Kidney (tissue), 13 donors: ENCODE measurements at regions not wholly inside any gene's neighbourhood (a gene's known extent, or its start where the extent isn't known, plus 50 kb on each side); places are given as distances from the start of the nearest gene placed in this dataset.

Source experiments
- DNase-seq, 5 donors: peaks; one replicate each; pipeline ENCODE4 v3.0.0-alpha.2; 2013 to 2020
- FAIRE-seq: peaks from 2 replicates; lab custom pipeline; 2012; peaks lifted over from hg19 to GRCh38; lab: Jason Lieb, UNC
- H3K27ac ChIP-seq, 2 donors: one replicate each; pipeline ENCODE4 v1.7.0; 2013; ENCODE audit warnings: low read depth in 2 of 2, low read length in 2 of 2, inconsistent platforms in 1 of 2
- H3K27me3 ChIP-seq: one replicate; pipeline ENCODE4 v1.7.1; 2013; ENCODE audit warnings: low read length, inconsistent platforms; ENCODE audit not compliant: control insufficient read depth, insufficient read depth
- H3K36me3 ChIP-seq, 3 donors: one replicate each; pipeline versions ENCODE4 v1.7.0 to v1.7.1; 2013; ENCODE audit warnings: low read length in 3 of 3, control low read depth in 1 of 3, inconsistent platforms in 1 of 3; ENCODE audit not compliant: insufficient read depth in 3 of 3, control insufficient read depth in 2 of 3
- H3K4me1 ChIP-seq, 3 donors: one replicate each; pipeline versions ENCODE4 v1.7.0 to v1.7.1; 2013; ENCODE audit warnings: low read length in 3 of 3, inconsistent platforms in 1 of 3, low read depth in 1 of 3; ENCODE audit not compliant: control insufficient read depth in 2 of 3, insufficient read depth in 2 of 3
- H3K4me3 ChIP-seq, 3 donors: one replicate each; pipeline versions ENCODE4 v1.7.0 to v1.8.1; 2013; ENCODE audit warnings: low read length in 3 of 3, control low read depth in 1 of 3, inconsistent platforms in 1 of 3
- H3K9ac ChIP-seq, 3 donors: one replicate each; pipeline versions ENCODE4 v1.7.0 to v1.7.1; 2013; ENCODE audit warnings: low read length in 3 of 3, control low read depth in 1 of 3, inconsistent platforms in 1 of 3
- H3K9me3 ChIP-seq, 3 donors: one replicate each; pipeline versions ENCODE4 v1.7.0 to v1.7.1; 2013; ENCODE audit warnings: low read length in 3 of 3, control low read depth in 1 of 3, inconsistent platforms in 1 of 3; ENCODE audit not compliant: control insufficient read depth in 2 of 3, insufficient read depth in 1 of 3
- CTCF ChIP-seq: IDR thresholded peaks from 3 replicates; pipeline ENCODE4 v1.5.1; 2012; ENCODE audit warnings: mild to moderate bottlenecking, moderate library complexity, borderline replicate concordance; ENCODE audit not compliant: insufficient read depth; ENCODE audit errors: extremely low read depth
- intact Hi-C: fragments of 100-400 bp; cut with DNase I; formaldehyde crosslinking; loops from one replicate; pipeline ENCODE4 v1.11.1; 2022
- donor health status: control.
- donor health status: control.
- donor health status: control.
- donor health status: control.
- donor health status: control.
- donor health status: DM: yes; HTN: yes; CAD: no.
- donor health status: Normal renal cell carcinoma (clear cell type).

- intact Hi-C loops = no loop called here
- H3K27ac ChIP-seq = no peak overlapping the region
- H3K9me3 ChIP-seq = no peaks in the 10 kb centered on the region
- no peak overlapping the region for H3K4me3 ChIP-seq
- H3K27me3 ChIP-seq = no peaks in the 10 kb centered on the region
- DNase-seq (no peak), FAIRE-seq (no peak)
- H3K36me3 ChIP-seq = no peaks in the 10 kb centered on the region
- no peaks in the 10 kb centered on the region for H3K4me1 ChIP-seq
- H3K9ac ChIP-seq = no peak overlapping the region
- no peak for TF ChIP-seq CTCF
Measured at GRCh38 chr10:11392776-11393175, 218.7 kb downstream of the USP6NL start.

DNA sequence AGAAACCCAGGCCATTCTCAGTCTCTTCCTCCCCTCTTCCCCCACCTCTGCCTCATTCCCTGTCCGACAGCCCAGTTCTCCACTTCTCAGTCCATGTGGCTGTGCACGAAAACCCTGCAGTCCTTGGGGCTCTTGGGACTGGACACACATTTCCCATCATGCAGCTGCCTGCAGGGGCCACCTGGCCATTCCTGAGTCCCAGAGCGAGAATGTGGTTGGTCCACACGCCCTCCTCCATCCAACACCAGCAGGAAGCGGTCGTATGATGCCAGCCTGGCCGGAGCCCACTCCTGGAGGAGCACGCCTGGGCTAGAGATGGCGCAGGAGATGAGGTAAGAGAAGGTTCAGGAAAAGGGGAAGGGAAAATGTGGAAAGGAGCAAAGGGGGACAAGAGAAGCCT is 222.5 kb downstream of the USP6NL start:
- no peak overlapping the region for H3K4me3 ChIP-seq
- H3K4me1 ChIP-seq = no peaks in the 10 kb centered on the region
- no peak overlapping the region for H3K27ac ChIP-seq
- intact Hi-C loops = no loop called here
- H3K27me3 ChIP-seq = no peaks in the 10 kb centered on the region
- H3K9ac ChIP-seq = no peak overlapping the region
- H3K36me3 ChIP-seq = no peaks in the 10 kb centered on the region
- no peak for TF ChIP-seq CTCF
- DNase-seq (no peak), FAIRE-seq (no peak)
- peaks cover 0 to under 1% (median 0%) of the 10 kb centered on the region in 3 donors for H3K9me3 ChIP-seq

DNA sequence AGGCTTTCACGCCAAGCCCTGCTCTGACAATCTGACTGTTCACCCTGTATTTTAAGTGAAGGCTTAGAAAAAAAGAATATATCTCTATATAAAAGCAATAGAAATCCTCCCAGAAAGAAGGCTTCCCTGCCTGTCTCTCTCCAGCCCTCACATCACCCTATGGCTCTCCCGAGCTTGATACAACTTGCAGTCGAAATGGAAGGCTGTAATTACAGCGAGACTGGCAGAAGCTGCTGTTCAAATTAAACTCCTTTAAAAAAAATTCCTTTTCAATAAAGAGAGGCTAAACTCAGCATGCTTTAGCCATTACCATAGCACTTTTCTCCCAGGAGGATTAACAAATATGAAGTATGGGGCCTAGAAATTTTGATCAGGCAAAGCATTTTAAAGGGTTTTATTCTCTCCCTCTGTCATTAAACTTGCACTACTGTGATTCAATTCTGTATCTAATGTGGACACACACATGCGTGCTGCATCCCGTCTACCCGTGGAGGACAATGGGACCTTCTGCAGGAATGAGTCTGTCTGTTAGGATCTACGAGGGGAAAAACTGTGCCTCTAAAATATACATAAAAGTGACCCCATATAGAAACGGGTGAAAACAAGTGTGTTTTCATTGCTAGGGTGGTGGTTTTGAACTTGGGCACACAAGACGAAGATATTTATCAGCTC is 223.8 kb downstream of the USP6NL start:
- DNase-seq (peak in 1 of 5 donors; percentile 1), FAIRE-seq (no peak)
- no peak overlapping the region for H3K27ac ChIP-seq
- H3K4me1 ChIP-seq = no peaks in the 10 kb centered on the region
- H3K9ac ChIP-seq = no peak overlapping the region
- H3K27me3 ChIP-seq = no peaks in the 10 kb centered on the region
- no peak for TF ChIP-seq CTCF
- intact Hi-C loops = no loop called here
- H3K9me3 ChIP-seq = peaks cover 0 to 3% (median 0%) of the 10 kb centered on the region in 3 donors
- no peak overlapping the region for H3K4me3 ChIP-seq
- H3K36me3 ChIP-seq = no peaks in the 10 kb centered on the region

DNA sequence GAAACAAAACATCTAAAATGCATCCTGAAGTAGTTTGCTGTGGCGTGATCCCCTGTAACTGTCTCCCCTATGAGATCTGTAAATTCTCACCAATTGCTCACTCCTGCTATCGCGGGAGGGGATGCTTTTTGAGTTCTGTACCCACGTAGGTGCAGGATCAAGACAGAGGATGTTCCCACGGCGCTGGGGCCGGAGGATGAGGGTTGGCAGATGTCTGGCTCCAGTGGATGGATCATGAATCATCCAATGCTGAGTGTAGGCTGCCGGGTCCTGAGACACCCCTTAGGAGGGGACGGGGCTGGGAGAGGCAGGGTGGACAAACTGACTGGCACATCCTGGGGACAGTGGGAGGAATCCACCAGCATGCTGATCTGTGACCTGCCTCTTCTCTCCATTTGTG is 224.4 kb downstream of the USP6NL start:
- Histone ChIP-seq H3K27ac (no peak overlapping the region), H3K4me1 (no peaks in the 10 kb centered on the region), H3K4me3 (no peak overlapping the region), H3K36me3 (no peaks in the 10 kb centered on the region), H3K27me3 (no peaks in the 10 kb centered on the region), H3K9ac (no peak overlapping the region), H3K9me3 (peaks cover 0 to 3% (median 0%) of the 10 kb centered on the region in 3 donors)
- DNase-seq (no peak), FAIRE-seq (no peak)
- intact Hi-C loops = no loop called here
- no peak for TF ChIP-seq CTCF
